Cardiac muscle cell (in vitro differentiated cells and primary cell): ENCODE measurements at regions not wholly inside any gene's neighbourhood (a gene's known extent, or its start where the extent isn't known, plus 50 kb on each side); places are given as distances from the start of the nearest gene placed in this dataset.

ENCODE experiments used
- DNase-seq, 2 donors: peaks; one replicate each; pipeline versions ENCODE4 v3.0.0 to v3.0.0-alpha.2; 2010 to 2017; ENCODE audit warnings: low read depth in 1 of 2, low spot score in 1 of 2
- H3K27ac ChIP-seq: fragments of 200-600 bp; sonication (generic); 2 replicates; pipeline ENCODE4 v1.5.1; 2016
- H3K27me3 ChIP-seq: fragments of 200-600 bp; sonication (generic); 2 replicates; pipeline ENCODE4 v1.6.0; 2016; ENCODE audit warnings: control low read depth
- H3K36me3 ChIP-seq: fragments of 200-600 bp; sonication (generic); 2 replicates; pipeline ENCODE4 v1.5.1; 2016; ENCODE audit warnings: control low read depth
- H3K4me1 ChIP-seq: fragments of 200-600 bp; sonication (generic); 2 replicates; pipeline ENCODE4 v1.8.1; 2017; ENCODE audit warnings: low read depth, mild to moderate bottlenecking, mixed run types
- H3K4me3 ChIP-seq: fragments of 200-600 bp; sonication (generic); 2 replicates; pipeline ENCODE4 v1.5.1; 2016; ENCODE audit warnings: mild to moderate bottlenecking
- H3K9me3 ChIP-seq: fragments of 200-600 bp; sonication (generic); 2 replicates; pipeline ENCODE4 v1.5.1; 2017; ENCODE audit warnings: low read depth, mild to moderate bottlenecking, control low read depth
- TF ChIP-seq, protein P1 (sequence below): IDR thresholded peaks from 2 replicates; pipeline ENCODE4 v1.5.1; 2012; ENCODE audit warnings: low read depth, mild to moderate bottlenecking, low read length

- DNase-seq = no peak
- Histone ChIP-seq H3K9me3 (no peaks in the 10 kb centered on the region), H3K27ac (no peak overlapping the region), H3K36me3 (no peaks in the 10 kb centered on the region), H3K27me3 (no peaks in the 10 kb centered on the region), H3K4me3 (no peak overlapping the region), H3K4me1 (no peaks in the 10 kb centered on the region)
- TF ChIP-seq, protein P1, sequence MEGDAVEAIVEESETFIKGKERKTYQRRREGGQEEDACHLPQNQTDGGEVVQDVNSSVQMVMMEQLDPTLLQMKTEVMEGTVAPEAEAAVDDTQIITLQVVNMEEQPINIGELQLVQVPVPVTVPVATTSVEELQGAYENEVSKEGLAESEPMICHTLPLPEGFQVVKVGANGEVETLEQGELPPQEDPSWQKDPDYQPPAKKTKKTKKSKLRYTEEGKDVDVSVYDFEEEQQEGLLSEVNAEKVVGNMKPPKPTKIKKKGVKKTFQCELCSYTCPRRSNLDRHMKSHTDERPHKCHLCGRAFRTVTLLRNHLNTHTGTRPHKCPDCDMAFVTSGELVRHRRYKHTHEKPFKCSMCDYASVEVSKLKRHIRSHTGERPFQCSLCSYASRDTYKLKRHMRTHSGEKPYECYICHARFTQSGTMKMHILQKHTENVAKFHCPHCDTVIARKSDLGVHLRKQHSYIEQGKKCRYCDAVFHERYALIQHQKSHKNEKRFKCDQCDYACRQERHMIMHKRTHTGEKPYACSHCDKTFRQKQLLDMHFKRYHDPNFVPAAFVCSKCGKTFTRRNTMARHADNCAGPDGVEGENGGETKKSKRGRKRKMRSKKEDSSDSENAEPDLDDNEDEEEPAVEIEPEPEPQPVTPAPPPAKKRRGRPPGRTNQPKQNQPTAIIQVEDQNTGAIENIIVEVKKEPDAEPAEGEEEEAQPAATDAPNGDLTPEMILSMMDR = no peak
Measured at GRCh38 chr3:194798486-194798885, 112.8 kb downstream of the FAM43A start.

GRCh38 chr3:194800002-194800401 is 114.3 kb downstream of the FAM43A start:
- Histone ChIP-seq H3K36me3 (no peaks in the 10 kb centered on the region), H3K4me3 (no peak overlapping the region), H3K9me3 (no peaks in the 10 kb centered on the region), H3K27me3 (no peaks in the 10 kb centered on the region), H3K4me1 (no peaks in the 10 kb centered on the region), H3K27ac (no peak overlapping the region)
- TF ChIP-seq, protein P1 = no peak
- no peak for DNase-seq

DNA sequence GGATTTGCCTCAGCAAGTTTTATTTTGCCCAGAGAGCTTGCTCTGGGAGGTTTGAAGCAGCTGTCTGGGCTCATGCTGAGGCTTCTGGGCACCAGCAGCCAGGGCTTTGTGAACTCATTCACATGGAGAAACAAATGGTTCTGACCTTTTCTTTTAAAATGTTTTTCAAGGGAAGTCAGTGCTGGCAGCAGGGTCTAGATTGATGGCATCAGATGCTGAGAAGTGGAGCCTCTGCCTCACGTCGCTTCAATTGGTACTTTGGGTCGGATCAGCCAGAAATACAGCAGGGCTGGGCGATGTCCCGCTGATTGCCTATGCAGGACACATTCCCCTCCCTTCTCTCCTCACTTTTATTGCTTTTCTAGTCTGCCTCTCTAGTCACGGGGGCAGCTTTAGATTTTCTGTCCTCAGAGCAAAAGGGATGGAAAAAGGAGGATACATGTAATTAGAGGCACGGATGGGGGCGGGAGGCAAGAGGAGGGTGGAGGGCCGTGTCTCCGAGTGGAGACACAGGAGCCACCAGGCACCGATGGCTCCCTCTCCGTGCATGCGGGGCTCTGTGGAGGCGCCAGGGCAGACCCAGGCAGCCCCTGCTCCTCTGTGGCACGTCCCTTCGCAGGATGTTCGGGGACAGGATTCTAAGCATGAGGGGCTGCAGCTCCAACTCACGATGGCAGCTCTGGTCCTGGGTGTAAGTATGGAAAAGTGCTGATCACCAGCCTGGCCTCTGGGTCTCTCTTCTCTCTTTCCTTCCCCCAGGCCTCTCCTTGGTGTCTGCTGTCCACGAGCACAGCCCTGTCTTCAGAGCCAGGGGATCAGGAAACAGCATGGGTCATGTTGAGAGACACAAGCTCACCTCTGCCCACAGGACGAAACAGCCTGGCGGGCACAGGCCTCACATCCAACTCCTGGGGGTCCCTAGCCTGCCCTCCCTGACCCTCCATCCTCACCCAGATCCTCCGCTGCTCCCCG is 116.1 kb downstream of the FAM43A start:
- Histone ChIP-seq H3K27ac (no peak overlapping the region), H3K4me3 (no peak overlapping the region), H3K4me1 (no peaks in the 10 kb centered on the region), H3K27me3 (no peaks in the 10 kb centered on the region), H3K9me3 (no peaks in the 10 kb centered on the region), H3K36me3 (no peaks in the 10 kb centered on the region)
- TF ChIP-seq, protein P1 = no peak
- DNase-seq = no peak

DNA sequence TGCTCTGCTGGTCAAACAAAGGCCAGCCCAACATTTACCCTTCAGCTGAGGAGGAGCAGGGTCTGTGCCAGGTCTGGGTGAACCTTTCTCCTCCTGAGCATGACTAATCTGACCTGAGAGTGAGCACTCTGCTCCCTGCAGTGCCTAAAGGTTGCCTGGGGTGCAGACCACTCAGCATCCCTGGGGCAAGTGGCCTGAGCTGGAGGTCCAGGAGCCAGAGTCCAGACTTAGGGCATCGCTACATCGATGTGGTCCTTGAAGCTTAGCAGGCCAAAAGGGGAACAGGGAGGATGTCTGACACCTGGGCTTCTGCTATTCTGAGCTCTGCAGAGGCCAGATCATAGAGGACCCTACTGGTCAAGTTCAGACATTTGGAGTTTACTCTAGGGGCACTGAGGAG is 119.1 kb downstream of the FAM43A start:
- no peaks in the 10 kb centered on the region for H3K9me3 ChIP-seq
- H3K4me3 ChIP-seq = no peak overlapping the region
- no peaks in the 10 kb centered on the region for H3K36me3 ChIP-seq
- no peak for DNase-seq
- TF ChIP-seq, protein P1 = no peak
- no peak overlapping the region for H3K27ac ChIP-seq
- H3K27me3 ChIP-seq = no peaks in the 10 kb centered on the region
- H3K4me1 ChIP-seq = no peaks in the 10 kb centered on the region

DNA sequence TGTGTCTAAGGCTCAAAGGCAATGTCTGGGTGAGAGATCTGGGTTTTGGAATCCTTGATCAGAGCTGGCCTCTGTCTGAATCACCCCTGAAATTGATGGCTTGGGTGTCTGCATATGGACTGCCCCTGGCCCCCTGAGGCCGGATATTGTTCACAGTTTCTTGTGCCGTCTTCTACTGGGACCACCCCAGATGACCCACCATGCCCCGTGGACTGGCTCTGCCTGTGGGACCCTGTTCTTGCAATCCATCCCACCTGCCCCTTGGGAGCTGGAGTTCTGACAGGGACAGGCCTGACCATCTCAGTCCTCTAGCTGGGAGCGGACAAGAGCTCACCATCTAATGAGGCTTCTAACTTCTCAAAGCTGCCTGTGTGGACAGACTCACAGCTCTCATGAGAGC is 119.9 kb downstream of the FAM43A start:
- no peak for DNase-seq
- no peaks in the 10 kb centered on the region for H3K27me3 ChIP-seq
- no peaks in the 10 kb centered on the region for H3K36me3 ChIP-seq
- no peaks in the 10 kb centered on the region for H3K9me3 ChIP-seq
- no peaks in the 10 kb centered on the region for H3K4me1 ChIP-seq
- no peak overlapping the region for H3K27ac ChIP-seq
- TF ChIP-seq, protein P1 = no peak
- no peak overlapping the region for H3K4me3 ChIP-seq
